GM21367 (cell line): ENCODE measurements at regions not wholly inside any gene's neighbourhood (a gene's known extent, or its start where the extent isn't known, plus 50 kb on each side); places are given as distances from the start of the nearest gene placed in this dataset.
"Not testable (repeated sequence)": the region's sequence is repeated elsewhere in the genome, so short reads cannot be mapped to it uniquely, and the experiment has no call there.

Source experiments
- ATAC-seq: cut with Tn5 transposase; IDR thresholded peaks from one replicate; pipeline ENCODE4 v1.9.1; 2021; ENCODE audit not compliant: unreplicated experiment

DNA sequence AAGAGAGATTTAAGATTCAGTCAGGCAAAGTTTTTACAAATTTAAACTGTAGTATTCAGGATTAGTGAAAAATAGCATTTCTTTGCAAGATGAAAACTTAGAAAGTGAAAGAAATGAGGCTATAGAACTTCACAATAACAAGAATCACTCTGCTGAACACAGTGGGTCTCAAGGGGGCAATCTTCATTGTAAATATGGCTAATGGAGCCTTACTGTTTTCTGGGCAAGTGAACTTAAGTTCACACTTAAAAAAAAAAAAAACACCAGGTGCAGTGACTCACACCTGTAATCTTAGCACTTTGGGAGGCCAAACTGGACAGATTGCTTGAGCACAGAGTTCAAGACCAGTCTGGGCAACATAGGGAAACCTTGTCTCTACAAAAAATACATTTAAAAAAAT is 175.9 kb upstream of the SNX2 start:
- no peak for ATAC-seq

DNA sequence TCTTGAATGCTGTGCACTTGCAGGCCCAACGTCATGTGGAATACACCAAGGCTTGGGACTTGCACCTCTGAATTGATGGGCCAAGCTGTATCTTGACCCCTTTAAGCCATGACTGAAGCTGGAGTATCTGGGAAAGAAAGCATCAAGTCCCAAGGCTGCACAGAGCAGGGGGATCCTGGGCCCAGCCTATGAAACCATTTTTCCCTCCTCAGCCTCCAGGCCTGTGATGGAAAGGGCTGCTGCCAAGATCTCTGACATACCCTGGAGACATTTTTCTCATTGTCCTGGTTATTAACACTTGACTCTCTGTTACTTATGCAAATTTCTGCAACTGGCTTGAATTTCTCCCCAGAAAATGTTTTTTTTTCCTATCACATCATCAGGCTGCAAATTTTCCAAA is 174.0 kb upstream of the SNX2 start:
- ATAC-seq, result no peak

DNA sequence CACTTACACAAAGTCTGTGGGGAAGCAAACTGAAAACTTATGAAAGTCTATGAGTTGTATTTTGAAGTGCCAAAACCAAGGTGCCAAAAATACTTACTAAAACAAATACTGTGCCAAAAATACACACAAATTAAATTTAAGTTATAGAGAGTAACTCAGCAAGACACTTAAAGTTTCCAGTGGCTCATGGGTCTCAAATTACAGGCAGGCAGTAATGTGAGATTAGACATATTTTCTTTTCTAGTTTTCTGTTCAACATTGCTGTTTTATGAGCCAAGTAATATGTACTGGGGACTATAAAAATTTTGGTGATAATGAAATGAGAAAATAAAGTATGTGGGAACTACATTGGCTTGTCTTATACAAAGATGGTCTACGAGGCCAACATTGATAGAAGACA is 172.2 kb upstream of the SNX2 start:
- no peak for ATAC-seq

DNA sequence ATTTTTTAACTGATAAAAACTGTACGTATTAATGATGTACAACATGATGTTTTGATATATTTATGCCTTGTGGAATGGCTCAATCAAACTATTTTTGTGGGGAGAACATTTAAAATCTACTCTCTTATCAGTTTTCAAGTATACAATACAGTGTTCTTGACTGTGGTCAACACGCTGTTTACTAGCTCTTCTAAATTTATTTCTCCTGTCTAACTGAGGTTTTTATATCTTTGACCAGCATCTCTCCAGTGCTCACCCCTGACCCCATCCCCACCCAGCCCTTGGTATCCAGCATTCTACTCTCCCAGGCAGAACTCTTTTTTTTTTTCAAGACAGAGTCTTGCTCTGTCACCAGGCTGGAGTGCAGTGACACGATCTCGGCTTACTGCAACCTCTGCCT is 169.6 kb upstream of the SNX2 start:
- no peak for ATAC-seq

DNA sequence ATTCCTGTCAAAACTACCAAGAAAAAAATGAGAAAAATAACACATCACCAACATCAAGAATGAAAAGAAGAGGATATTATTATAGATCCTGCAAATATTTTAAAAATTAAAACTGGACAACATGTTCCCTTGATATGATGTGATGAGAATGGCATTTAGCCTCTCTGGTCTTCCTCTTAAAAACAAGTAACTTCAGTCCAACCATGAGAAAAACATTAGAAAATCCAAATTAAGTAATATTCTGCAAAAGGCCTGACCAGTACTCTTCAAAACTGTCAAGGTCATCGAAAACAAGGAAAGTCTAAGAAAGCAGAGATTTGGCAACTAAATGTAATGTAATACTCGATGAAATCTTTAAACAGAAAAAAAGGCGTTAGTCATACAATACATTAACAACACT is 167.1 kb upstream of the SNX2 start:
- no peak for ATAC-seq

DNA sequence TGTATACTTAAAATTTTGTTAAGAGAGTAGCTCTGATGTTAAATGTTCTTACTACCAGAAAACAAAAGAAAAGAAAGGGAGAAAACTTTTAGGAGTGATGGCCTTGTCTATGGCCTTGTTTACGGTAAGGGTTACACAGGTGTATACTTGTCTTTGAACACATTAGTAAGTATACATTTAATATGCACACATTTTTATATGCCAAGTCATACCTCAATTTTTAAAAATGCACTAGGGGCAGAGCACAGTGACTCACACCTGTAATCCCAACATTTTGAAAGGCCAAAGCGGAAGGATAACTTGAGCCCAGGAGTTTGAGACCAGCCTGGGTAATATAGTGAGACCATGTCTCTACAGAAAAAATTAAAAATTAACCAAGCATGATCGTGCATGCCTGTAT is 166.7 kb upstream of the SNX2 start:
- ATAC-seq, result no peak

DNA sequence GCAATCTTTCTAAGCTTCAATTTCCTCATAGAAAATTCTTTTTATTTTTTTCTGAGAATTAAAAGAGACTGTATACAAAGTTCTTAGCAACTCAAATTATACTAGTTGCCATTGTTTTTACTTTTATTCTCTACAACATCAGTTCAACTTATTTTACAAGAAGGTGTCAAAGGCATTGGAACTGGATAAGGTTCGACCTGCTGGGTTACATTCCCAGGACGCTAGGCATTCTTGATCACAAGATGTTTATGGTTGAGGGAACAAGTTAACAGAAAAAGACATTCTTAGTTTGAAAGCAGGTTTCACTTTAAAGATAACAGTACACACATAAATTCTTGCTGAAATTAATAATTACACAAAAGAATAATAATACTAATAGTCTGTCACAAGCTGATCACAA is 163.5 kb upstream of the SNX2 start:
- ATAC-seq, result no peak

DNA sequence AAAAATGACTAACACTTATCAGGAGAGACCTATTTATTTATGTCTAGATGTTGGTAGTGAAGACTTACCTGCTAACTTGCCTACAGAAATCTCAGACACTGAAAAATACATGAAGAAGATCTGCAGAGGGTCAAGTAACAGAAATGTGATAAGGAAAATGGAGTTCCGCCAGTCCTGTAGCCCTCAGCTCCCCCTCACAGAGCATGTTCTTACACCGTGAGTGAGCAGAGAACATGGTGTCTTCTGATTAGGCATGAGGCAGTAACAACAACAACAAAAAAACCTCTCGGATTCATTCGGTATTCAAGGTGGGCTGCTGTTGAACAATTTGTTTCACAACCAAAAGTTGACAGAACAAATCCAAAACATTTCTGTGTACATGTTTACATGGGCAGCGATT is 162.0 kb upstream of the SNX2 start:
- no peak for ATAC-seq

DNA sequence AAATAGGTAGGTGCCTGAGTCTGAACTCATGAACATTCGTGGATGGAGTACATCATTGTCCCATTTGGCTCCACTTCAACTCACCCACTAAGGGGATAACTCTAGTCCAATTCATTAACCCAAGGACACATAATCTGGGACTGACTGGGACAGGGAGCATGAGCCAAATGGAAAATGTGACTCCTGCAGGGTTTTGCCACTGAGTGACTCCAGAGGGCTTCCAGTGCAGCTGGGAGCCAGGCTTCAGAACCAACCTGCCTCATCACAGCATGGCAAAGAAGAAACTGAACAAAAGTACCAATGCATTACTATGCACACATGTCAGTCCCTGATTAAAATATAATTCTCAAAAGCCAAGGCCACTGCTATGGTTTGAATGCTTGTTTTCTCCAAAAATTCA is 159.7 kb upstream of the SNX2 start:
- ATAC-seq, result no peak

DNA sequence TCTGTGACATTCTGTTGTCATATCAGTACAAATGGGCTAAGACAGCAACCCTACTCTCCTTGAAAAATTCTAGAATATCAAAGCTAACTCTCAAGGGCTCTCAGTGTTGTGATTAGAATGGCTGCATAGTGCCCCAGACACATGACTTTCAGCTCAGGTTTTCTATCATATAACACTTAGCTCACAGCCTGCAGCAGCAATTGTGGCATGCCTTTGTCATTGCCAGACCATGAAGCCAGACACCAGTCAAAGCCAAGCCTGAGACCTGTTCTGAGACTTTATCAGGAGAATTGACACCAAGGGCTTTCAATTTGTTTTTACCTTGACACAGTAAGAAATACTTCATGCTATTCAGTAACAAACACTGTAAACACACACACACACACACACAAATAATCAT is 159.0 kb upstream of the SNX2 start:
- ATAC-seq, result no peak

DNA sequence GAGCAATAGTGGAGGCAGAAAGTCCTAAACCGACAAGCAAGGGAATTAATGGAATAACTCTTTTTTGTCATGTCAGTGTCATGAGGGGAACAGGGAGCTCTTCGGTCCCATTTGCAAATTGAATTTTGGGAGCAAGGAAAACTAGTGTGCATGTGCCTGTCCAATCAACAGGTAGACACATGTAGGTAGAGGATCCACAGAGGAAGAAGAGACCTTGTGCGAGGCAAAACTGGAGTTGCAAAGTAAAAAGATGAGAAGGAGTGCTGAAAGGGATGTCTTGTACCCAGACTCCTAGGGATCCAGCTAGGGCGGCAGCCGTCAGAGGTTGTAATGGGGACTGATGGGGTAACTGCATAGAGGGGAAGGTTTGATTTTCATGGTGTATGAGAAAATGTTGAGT is 156.8 kb upstream of the SNX2 start:
- not testable (repeated sequence) for ATAC-seq

DNA sequence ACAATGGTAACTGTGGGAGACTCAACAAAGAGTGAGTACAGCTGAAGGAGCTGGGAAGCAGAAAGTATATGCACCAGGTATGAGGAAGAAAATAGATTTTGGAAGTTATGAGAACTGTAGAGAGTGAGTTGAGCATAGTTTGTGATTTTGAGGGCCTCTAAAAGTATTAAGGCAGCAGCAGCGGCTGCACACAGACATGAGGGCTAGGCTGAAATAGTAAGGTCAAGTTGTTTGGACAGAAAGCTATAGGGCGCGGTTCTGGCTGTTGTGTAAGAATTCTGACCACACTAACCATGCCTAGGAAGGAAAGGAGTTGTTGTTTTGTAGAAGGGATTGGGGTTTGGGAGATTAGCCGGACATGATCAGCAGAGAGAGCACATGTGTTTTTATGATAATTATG is 154.1 kb upstream of the SNX2 start:
- ATAC-seq, result not testable (repeated sequence)

DNA sequence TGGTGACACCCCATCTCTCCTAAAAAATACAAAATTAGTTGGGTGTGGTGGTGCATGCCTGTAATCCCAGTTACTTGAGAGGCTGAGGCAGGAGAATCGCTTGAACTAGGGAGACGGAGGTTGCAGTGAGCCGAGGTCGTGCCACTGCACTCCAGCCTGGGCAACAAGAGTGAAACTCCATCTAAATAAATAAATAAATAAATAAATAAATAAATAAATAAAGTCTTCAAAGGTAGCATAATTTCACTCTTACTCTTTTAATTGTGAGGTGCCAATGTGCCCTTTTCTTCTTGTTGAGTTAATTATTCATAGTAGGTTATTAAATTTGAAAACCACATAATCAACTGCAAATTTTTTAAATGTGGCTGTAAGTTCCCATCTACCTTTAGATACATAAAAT is 146.2 kb upstream of the SNX2 start:
- ATAC-seq, result not testable (repeated sequence)

DNA sequence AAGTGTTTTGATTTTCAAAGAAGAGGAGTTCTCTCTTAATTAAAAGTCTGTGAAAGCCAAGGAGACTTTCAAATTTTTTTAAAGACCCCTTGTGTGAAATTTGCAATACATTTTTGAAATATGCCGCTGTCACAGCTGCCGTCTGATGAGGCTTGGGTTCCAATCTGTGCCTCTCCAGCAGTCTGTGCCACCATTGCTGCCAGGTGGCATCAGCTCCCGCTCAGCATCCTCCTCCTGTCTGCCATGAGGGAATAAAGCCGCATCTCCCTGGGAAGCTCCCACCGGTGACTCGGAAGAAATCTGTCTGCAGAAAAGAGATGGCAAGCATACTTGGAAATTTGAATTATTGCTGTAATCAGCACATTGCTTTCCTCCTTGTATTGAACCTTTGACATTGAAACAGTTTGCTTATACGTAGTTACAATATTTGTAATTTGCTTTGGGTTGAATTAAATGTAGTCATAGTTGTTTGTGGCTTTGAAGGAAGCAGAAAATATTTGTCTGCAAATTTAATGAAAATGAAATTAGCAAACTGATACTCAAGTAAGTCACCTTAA is 145.7 kb upstream of the SNX2 start:
- no peak for ATAC-seq

DNA sequence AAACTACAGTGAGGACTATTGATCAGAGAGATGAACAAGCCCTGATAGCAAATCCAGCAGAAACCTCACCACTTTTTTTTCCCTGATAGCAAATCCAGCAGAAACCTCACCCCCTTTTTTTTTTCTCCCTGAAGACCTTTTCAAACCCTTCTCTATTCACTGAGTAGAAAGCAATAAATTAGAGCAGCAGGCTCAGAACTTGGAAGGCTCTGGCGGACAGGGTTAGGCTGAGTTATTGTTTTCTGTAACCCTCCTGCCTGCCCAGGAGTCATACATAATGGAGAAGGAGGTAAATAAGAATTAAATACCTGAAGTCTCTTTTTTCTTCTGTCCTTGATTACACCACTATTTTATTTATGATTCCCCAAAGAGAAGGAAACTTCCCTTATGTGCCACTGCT is 136.3 kb upstream of the SNX2 start:
- no peak for ATAC-seq

DNA sequence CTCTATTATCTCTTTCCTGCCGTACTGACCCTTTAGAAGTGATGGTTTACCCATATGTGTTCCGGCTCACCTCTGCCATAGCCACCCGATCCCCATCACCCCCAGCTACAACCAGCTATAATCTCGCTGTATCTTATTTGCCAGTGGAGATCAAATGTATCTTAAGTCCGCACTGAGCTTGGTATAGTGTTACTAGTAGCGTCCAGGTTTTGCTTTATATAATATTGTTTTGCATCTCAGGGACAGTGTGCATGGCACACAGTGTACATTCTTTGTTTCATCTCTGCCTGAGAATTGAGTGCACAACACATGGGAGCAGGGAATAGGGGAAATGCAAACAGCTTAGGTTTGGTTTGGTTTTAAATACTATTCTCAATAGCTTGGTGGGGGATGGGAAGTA is 135.8 kb upstream of the SNX2 start:
- ATAC-seq, result no peak

DNA sequence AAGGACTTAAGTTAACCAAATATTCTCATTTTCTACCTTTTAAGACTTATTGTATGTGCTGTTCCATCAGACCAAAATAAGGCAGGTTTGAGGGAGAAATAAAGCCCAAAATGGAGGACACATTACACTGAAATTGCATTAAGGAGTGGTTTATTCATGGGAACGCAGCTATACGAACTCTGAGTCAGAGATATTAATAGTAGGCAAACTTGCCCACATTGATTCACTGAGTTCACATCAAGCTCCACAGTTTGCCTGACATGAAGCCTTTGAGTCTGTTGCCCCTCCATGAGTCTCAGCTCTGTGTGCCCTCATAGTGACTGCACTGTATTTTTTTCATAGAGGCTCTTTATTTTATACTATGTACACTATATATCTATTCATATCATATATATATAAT is 135.0 kb upstream of the SNX2 start:
- no peak for ATAC-seq

DNA sequence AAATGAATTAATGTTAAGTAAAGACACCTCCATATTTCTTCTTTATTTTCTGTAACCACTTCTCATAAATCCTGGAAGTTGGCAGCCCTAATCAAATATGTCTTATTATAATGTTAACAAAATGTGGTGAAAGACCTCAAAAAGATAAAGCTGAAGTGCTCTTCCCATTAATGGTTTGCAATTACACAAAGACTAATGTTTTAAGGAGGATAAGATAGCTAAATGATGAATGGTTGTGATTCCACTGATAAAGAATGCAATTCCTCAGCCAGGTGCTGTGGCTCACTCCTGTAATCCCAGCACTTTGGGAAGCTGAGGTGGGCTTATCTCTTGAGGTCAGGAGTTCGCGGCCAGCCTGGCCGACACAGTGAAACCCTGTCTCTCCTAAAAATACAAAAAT is 125.8 kb upstream of the SNX2 start:
- ATAC-seq, result no peak

DNA sequence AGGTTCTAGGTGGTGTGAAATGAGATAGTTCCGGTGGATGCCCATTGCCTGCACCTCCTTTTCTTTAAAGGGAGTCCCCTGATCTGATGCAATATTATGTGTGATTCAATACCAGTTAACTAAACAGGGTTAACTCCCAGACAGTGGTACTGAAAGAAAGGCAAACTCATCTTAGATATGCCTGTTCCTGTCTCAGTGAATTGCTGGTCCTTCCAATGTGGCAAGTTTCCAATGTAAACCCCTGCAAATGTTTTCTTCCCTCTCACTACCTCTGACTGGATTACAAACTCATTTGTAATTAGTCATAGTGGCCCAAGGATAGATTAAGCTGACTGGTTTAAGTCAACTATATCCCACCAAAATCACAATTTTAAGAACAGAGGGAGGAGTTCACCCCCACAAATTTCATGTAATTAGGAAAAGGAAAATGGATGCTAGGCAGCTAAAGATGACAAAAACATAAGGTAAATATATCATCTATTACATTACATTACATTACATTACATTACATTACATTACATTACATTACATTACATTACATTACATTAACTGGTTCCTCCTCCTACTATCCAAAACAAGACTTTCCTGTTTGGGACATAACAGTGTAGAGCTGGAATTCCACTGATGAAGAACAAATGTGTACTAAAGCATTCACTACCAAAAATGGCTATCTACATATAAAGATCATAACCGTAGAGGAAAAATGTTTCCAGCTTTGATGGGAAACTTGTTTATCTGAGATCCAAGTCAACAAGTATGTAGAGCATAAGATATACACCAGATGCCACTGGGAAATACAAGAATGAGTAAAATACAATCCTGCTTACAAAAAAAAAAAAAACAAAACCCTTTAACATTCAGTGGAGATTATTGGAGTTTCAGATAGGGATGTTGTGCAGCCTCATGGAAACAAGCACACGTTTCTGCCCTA is 121.5 kb upstream of the SNX2 start:
- ATAC-seq, result no peak

DNA sequence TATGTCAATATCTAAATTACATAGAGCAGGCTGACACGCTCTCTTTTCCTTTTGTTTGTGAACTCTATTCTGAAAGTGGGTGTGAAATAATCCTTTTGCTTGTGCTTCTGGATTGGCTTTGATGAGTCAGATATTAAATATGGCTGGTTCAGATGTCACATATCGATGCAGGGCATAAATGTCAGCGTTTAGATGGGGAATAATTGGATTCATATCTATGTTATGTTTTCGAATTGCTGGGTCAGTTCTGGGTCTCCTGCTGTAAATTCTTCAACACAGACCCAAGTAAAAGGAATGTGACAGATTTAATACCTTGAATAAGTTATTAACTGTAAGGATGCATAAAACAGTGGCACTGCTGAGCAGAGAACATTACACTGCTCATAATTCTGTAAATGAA is 118.7 kb upstream of the SNX2 start:
- no peak for ATAC-seq

DNA sequence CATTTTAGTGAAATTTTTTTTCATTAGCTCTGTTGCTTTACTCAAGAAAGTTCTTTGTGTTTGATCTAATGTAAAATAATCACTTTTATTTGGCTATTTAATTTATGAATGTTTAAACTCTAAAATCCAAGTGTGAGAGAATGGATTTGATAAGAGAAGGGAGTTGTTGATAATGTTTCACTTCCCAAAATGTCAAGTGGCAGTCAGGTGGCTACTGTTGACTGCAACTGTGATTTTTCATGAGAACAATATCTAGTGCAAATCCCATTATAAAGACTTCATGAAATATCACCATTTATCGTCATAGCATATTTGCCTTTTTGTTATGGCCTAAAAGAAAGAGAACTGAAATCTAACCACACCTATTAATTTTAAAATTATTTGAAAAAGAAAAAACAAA is 118.3 kb upstream of the SNX2 start:
- no peak for ATAC-seq

DNA sequence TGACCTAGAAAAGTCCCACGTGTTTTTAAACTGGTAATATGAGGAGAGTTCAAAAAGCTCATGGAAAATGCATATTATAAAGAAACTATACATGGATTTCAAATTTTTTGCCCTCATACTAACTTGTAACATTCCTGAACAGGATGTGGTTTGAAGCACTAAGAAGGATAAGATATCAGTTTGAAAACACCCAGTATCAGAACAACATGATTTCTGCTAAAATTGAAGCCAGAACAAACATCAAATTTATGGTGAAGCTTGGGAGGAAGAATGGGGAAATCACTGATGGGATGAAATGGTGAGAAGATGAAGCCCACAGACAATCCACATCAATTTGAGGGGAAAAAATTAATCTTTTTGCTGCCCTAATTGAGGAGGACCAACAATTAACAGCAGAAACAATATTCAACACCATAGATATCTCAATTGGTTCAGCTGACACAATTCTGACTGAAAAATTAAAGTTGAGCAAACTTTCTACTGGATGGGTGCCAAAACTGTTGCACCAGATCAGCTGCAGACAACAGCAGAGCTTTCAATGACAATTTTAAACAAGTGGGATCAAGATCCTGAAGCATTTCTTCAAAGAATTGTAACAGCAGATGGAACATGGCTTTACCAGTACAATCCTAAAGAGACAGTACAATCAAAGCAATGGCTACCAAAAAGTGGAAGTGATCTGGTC is 113.2 kb upstream of the SNX2 start:
- no peak for ATAC-seq
